Astrocyte of the spinal cord (primary cell): ENCODE measurements at regions not wholly inside any gene's neighbourhood (a gene's known extent, or its start where the extent isn't known, plus 50 kb on each side); places are given as distances from the start of the nearest gene placed in this dataset.

Experiments used
- DNase-seq: peaks from one replicate; pipeline ENCODE4 v3.0.0; 2011; ENCODE audit warnings: low read depth, low spot score
- H3K4me3 ChIP-seq: 2 replicates; pipeline ENCODE4 v1.5.1; 2011; ENCODE audit warnings: low read depth, mild to moderate bottlenecking, low read length, moderate library complexity
- in situ Hi-C: cut with HindIII; loops from 2 replicates; pipeline ENCODE4 v1.10.0; 2017; ENCODE audit warnings: low sequenced_read_pairs
- TF ChIP-seq, protein P1 (sequence below): IDR thresholded peaks from 2 replicates; pipeline ENCODE4 v1.5.1; 2012; ENCODE audit warnings: low read depth, mild to moderate bottlenecking, low read length, inconsistent platforms

GRCh38 chr7:128162666-128163065, 78.4 kb upstream of the LEP start:
- TF ChIP-seq, protein P1, sequence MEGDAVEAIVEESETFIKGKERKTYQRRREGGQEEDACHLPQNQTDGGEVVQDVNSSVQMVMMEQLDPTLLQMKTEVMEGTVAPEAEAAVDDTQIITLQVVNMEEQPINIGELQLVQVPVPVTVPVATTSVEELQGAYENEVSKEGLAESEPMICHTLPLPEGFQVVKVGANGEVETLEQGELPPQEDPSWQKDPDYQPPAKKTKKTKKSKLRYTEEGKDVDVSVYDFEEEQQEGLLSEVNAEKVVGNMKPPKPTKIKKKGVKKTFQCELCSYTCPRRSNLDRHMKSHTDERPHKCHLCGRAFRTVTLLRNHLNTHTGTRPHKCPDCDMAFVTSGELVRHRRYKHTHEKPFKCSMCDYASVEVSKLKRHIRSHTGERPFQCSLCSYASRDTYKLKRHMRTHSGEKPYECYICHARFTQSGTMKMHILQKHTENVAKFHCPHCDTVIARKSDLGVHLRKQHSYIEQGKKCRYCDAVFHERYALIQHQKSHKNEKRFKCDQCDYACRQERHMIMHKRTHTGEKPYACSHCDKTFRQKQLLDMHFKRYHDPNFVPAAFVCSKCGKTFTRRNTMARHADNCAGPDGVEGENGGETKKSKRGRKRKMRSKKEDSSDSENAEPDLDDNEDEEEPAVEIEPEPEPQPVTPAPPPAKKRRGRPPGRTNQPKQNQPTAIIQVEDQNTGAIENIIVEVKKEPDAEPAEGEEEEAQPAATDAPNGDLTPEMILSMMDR = no peak
- H3K4me3 ChIP-seq = no peak overlapping the region
- DNase-seq = no peak
- in situ Hi-C loops = no loop called here

- TF ChIP-seq, protein P1 = no peak
- in situ Hi-C loops = no loop called here
- no peak overlapping the region for H3K4me3 ChIP-seq
- no peak for DNase-seq
Measured at GRCh38 chr7:128163473-128163872, 77.6 kb upstream of the LEP start.

DNA sequence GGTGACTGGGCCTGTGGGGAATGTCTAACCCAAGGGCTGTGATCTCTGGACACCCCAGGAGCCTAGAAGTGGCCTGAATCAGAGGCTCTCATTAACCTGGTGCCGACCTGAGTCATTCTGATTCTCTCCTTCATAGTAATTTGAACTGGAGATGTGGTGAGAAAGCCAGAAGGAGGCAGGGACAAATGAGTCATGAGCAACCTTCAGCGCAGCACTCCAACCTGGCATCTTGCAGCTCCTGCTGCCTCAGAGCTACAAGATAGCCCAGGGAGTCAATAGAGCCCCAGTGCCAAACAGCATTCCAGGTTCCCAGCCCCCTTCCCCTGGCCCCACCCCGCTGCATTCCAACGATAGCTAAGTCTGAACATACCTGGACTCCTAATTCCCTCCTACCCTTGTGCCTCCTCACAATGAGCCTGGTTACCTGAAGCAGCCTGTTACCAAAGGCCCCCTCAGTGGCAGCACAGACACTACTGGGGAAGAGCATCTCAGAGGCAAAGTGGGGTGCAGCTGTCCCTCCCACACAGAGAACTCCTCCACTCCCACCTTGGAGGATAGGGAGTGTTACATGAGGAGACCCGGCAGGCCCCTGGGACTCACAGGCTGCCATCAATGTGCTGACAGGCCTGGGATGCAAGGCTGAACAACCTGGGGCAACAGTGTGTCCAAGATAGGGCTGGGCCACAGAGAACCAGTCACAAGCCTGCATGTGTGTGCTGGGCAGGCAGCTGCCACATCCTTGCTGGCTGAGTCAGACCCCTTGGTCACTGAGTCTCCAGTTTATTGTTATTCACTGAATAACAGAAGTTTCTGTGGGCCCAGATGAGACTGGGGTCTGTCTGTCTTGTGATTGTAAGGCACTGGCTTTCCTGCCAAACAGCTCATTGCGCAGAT, 76.8 kb upstream of the LEP start:
- TF ChIP-seq, protein P1 = no peak
- in situ Hi-C loops = no loop called here
- peak; percentile 80 for DNase-seq
- H3K4me3 ChIP-seq = no peak overlapping the region

DNA sequence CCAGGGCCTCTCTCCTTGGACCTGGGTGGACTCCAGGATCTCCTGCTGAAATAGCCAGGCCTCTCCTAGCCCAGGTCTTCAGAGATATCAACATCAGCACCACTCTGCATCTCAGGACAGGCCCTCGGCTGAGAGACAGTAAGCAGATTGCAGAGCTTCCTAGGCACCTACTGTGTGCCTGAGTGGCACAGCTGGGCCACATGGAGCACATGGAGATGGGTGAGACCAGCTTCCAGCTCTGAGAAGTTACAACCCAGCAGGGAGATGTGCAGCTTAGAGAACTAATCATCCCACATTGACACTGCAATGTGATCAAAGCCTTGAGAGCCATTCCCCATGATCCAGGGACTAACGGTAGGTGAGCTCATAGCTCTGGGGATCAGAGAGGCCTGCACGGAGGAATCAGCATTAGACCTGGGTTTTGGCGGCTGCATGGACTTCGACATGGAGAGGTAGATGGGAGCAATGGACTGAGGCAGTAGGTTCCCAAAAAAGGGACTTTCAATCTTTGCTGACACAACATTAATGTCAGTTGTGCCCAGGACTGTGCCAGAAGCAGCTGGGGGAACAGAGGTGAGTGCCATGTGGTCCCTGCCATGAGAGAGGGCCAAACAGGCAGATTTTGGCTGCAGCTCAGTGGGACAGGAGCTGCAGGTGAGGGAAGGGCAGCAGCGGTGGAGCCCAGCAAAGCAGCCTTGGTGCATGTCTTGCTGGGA, 76.0 kb upstream of the LEP start:
- no peak overlapping the region for H3K4me3 ChIP-seq
- TF ChIP-seq, protein P1 = no peak
- in situ Hi-C loops = no loop called here
- no peak for DNase-seq

DNA sequence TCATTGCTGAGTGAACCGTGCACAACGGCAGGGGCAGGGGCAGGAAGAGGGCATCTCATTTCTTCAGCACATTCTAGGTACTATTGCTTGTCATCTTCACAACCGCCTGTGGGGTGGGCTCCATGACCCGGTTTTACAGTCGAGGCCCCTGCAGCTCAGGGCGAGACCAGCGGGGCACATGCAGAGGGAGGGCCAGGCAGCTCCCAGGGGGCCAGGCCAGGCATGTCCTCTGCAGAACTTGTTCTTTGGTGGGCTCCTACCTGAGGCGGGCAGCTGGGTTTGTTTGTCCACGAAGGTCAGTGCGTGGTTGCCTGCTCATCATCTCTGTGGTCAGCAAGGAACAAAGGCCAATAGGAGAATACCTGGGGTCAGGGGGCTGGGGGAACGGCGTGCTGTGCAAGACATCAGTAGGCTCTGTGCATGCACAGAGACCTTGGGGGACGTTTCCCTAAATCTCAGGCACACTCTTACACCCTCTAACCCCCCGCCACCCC, 75.1 kb upstream of the LEP start:
- DNase-seq = no peak
- in situ Hi-C loops = no loop called here
- TF ChIP-seq, protein P1 = no peak
- no peak overlapping the region for H3K4me3 ChIP-seq

- peak; percentile 3 for DNase-seq
- H3K4me3 ChIP-seq = peak overlapping the region; percentile 27
Measured at GRCh38 chr7:128166603-128167041, 74.5 kb upstream of the LEP start.

More at GRCh38 chr7:128166603-128167041, 74.5 kb upstream of the LEP start:
- TF ChIP-seq, protein P1 = no peak
- in situ Hi-C loops = no loop called here
